HG03432 (cell line): ENCODE measurements at regions not wholly inside any gene's neighbourhood (a gene's known extent, or its start where the extent isn't known, plus 50 kb on each side); places are given as distances from the start of the nearest gene placed in this dataset.

Experiments
- ATAC-seq: cut with Tn5 transposase; IDR thresholded peaks from one replicate; pipeline ENCODE4 v1.9.1; 2021; ENCODE audit warnings: mild to moderate bottlenecking, moderate library complexity; ENCODE audit not compliant: unreplicated experiment

- no peak for ATAC-seq
These were observed 335.8 kb downstream of the ZIC1 start for GRCh38 chr3:147744967-147745366.

- no peak for ATAC-seq
These were observed 346.1 kb downstream of the ZIC1 start for GRCh38 chr3:147755310-147755709.

GRCh38 chr3:147756476-147756875, 347.3 kb downstream of the ZIC1 start:
- no peak for ATAC-seq

- no peak for ATAC-seq
These were observed 348.7 kb downstream of the ZIC1 start for GRCh38 chr3:147757866-147758265.

- no peak for ATAC-seq
These were observed 349.6 kb downstream of the ZIC1 start for GRCh38 chr3:147758771-147759170.

- ATAC-seq: no peak
These were observed 350.9 kb downstream of the ZIC1 start for GRCh38 chr3:147760085-147760484.

GRCh38 chr3:147760941-147761340, 351.8 kb downstream of the ZIC1 start:
- ATAC-seq: no peak

GRCh38 chr3:147773116-147773630, 364.0 kb downstream of the ZIC1 start:
- no peak for ATAC-seq

GRCh38 chr3:147775411-147775810, 366.2 kb downstream of the ZIC1 start:
- ATAC-seq: no peak

- no peak for ATAC-seq
These were observed 366.8 kb downstream of the ZIC1 start for GRCh38 chr3:147775816-147776530.

GRCh38 chr3:147793841-147794240, 384.7 kb downstream of the ZIC1 start:
- no peak for ATAC-seq

- ATAC-seq: no peak
These were observed 385.4 kb downstream of the ZIC1 start for GRCh38 chr3:147794596-147794995.

- ATAC-seq: no peak
These were observed 386.3 kb downstream of the ZIC1 start for GRCh38 chr3:147795418-147795817.

GRCh38 chr3:147797095-147797494, 387.9 kb downstream of the ZIC1 start:
- ATAC-seq: no peak

GRCh38 chr3:147799601-147800000, 390.4 kb downstream of the ZIC1 start:
- ATAC-seq: no peak

GRCh38 chr3:147807776-147808175, 398.6 kb downstream of the ZIC1 start:
- no peak for ATAC-seq

GRCh38 chr3:147809206-147809605, 400.0 kb downstream of the ZIC1 start:
- no peak for ATAC-seq

- ATAC-seq: no peak
These were observed 403.2 kb downstream of the ZIC1 start for GRCh38 chr3:147812186-147812911.

GRCh38 chr3:147813256-147813655, 404.1 kb downstream of the ZIC1 start:
- ATAC-seq: no peak

- ATAC-seq: no peak
These were observed 407.6 kb downstream of the ZIC1 start for GRCh38 chr3:147816752-147817151.

GRCh38 chr3:147832611-147833010, 423.4 kb downstream of the ZIC1 start:
- no peak for ATAC-seq

- ATAC-seq: no peak
These were observed 427.2 kb downstream of the ZIC1 start for GRCh38 chr3:147836330-147836729.
